ENCODE measurements at regions not wholly inside any gene's neighbourhood (a gene's known extent, or its start where the extent isn't known, plus 50 kb on each side); places are given as distances from the start of the nearest gene placed in this dataset.
A peak's percentile ranks its signal among the peaks of the same experiment; 100 is the strongest.
"Not testable (repeated sequence)": the region's sequence is repeated elsewhere in the genome, so short reads cannot be mapped to it uniquely, and the experiment has no call there.

- DNase-seq (ENCODE audit: low read depth): peak; percentile 58
- no peak overlapping the region for H3K4me3 ChIP-seq (ENCODE audit: low read length)
- no peak for TF ChIP-seq CTCF (IDR thresholded peaks at IDR 0.05; ENCODE audit: insufficient read depth, low read depth, low read length, missing control alignments)
These were observed 90.5 kb upstream of the MYRIP start for GRCh38 chr3:39718674-39719595.

- DNase-seq (ENCODE audit: low read depth): no peak
- H3K4me3 ChIP-seq (ENCODE audit: low read length): no peak overlapping the region
- no peak for TF ChIP-seq CTCF (IDR thresholded peaks at IDR 0.05; ENCODE audit: insufficient read depth, low read depth, low read length, missing control alignments)
These were observed 88.3 kb upstream of the MYRIP start for GRCh38 chr3:39721076-39721475.

GRCh38 chr3:39724233-39724846 lies 85.1 kb upstream of the MYRIP start:
- DNase-seq (ENCODE audit: low read depth): no peak
- no peak overlapping the region for H3K4me3 ChIP-seq (ENCODE audit: low read length)
- TF ChIP-seq CTCF (IDR thresholded peaks at IDR 0.05; ENCODE audit: insufficient read depth, low read depth, low read length, missing control alignments): no peak

- H3K4me3 ChIP-seq (ENCODE audit: low read length): no peak overlapping the region
- DNase-seq (ENCODE audit: low read depth): peak; percentile 24
- no peak for TF ChIP-seq CTCF (IDR thresholded peaks at IDR 0.05; ENCODE audit: insufficient read depth, low read depth, low read length, missing control alignments)
These were observed 84.1 kb upstream of the MYRIP start for GRCh38 chr3:39725321-39725720.

GRCh38 chr3:39727415-39727814 lies 82.0 kb upstream of the MYRIP start:
- TF ChIP-seq CTCF (IDR thresholded peaks at IDR 0.05; ENCODE audit: insufficient read depth, low read depth, low read length, missing control alignments): peak; percentile 3
- H3K4me3 ChIP-seq (ENCODE audit: low read length): no peak overlapping the region
- DNase-seq (ENCODE audit: low read depth): no peak

GRCh38 chr3:39733804-39734203 lies 75.6 kb upstream of the MYRIP start:
- TF ChIP-seq CTCF (IDR thresholded peaks at IDR 0.05; ENCODE audit: insufficient read depth, low read depth, low read length, missing control alignments): no peak
- no peak overlapping the region for H3K4me3 ChIP-seq (ENCODE audit: low read length)
- no peak for DNase-seq (ENCODE audit: low read depth)

- not testable (repeated sequence) for H3K4me3 ChIP-seq (ENCODE audit: low read length); DNase-seq (ENCODE audit: low read depth)
These were observed 69.8 kb upstream of the MYRIP start for GRCh38 chr3:39739658-39740057.
